Duodenal mucosa (tissue), 2 donors: ENCODE measurements at regions not wholly inside any gene's neighbourhood (a gene's known extent, or its start where the extent isn't known, plus 50 kb on each side); places are given as distances from the start of the nearest gene placed in this dataset.

Source experiments
- H3K27ac ChIP-seq: one replicate; pipeline ENCODE4 v1.7.0; 2013; ENCODE audit warnings: low read depth, low read length
- H3K27me3 ChIP-seq, 2 donors: one replicate each; pipeline ENCODE4 v1.7.0; 2013; ENCODE audit warnings: low read length in 2 of 2, control low read depth in 1 of 2; ENCODE audit not compliant: insufficient read depth in 2 of 2, control insufficient read depth in 1 of 2
- H3K36me3 ChIP-seq, 2 donors: one replicate each; pipeline ENCODE4 v1.7.0; 2013; ENCODE audit warnings: low read length in 2 of 2, control low read depth in 1 of 2; ENCODE audit not compliant: insufficient read depth in 2 of 2, control insufficient read depth in 1 of 2
- H3K4me1 ChIP-seq, 2 donors: one replicate each; pipeline ENCODE4 v1.7.0; 2013; ENCODE audit warnings: low read length in 2 of 2, control low read depth in 1 of 2; ENCODE audit not compliant: insufficient read depth in 2 of 2, control insufficient read depth in 1 of 2
- H3K4me3 ChIP-seq, 2 donors: one replicate each; pipeline ENCODE4 v1.7.0; 2013; ENCODE audit warnings: low read length in 2 of 2, low read depth in 1 of 2
- H3K9ac ChIP-seq, 2 donors: one replicate each; pipeline ENCODE4 v1.7.0; 2013; ENCODE audit warnings: low read length in 2 of 2, low read depth in 1 of 2
- H3K9me3 ChIP-seq, 2 donors: one replicate each; pipeline ENCODE4 v1.7.0; 2013; ENCODE audit warnings: low read length in 2 of 2, control low read depth in 1 of 2; ENCODE audit not compliant: control insufficient read depth in 1 of 2

DNA sequence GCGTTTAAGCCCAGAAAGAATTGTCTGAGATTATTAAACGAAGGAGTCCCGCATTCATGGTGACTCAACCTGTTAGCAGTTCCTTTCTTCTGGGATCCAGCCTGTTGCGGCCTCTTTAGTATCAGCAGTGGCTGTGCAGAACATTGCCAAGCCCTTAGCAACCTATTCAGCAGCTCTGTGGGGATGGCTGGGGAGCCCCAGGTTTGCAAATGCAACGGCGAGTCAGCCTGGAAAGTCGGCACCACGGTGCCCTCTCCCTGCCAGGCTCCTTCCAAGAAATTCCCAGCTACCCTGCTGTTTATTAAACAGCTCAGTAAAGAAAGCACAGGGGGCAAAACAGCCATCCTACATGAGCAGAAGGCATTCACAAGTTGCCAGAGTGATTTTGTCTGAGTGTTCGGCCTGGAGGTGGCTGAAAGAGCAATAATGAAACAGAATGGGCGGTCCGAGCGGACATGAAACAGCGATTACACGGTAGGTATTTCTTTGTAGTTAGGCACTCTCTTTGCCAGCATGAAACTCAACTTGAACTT, 198.3 kb downstream of the BAMBI start:
- Histone ChIP-seq H3K4me3 (no peak overlapping the region), H3K27ac (no peak overlapping the region), H3K9ac (no peak overlapping the region), H3K27me3 (no peaks in the 10 kb centered on the region), H3K4me1 (peaks cover 0 to 5% of the 10 kb centered on the region in 2 donors), H3K36me3 (no peaks in the 10 kb centered on the region), H3K9me3 (no peaks in the 10 kb centered on the region)

- no peaks in the 10 kb centered on the region for H3K27me3 ChIP-seq
- no peak overlapping the region for H3K27ac ChIP-seq
- H3K36me3 ChIP-seq = no peaks in the 10 kb centered on the region
- no peak overlapping the region for H3K4me3 ChIP-seq
- H3K9me3 ChIP-seq = no peaks in the 10 kb centered on the region
- H3K4me1 ChIP-seq = peaks cover 0 to 5% of the 10 kb centered on the region in 2 donors
- no peak overlapping the region for H3K9ac ChIP-seq
These were observed 201.1 kb downstream of the BAMBI start for GRCh38 chr10:28878236-28878970.

GRCh38 chr10:28879246-28879645, 201.9 kb downstream of the BAMBI start:
- no peaks in the 10 kb centered on the region for H3K36me3 ChIP-seq
- no peaks in the 10 kb centered on the region for H3K4me1 ChIP-seq
- no peak overlapping the region for H3K27ac ChIP-seq
- H3K4me3 ChIP-seq = no peak overlapping the region
- no peaks in the 10 kb centered on the region for H3K9me3 ChIP-seq
- H3K9ac ChIP-seq = no peak overlapping the region
- H3K27me3 ChIP-seq = no peaks in the 10 kb centered on the region

DNA sequence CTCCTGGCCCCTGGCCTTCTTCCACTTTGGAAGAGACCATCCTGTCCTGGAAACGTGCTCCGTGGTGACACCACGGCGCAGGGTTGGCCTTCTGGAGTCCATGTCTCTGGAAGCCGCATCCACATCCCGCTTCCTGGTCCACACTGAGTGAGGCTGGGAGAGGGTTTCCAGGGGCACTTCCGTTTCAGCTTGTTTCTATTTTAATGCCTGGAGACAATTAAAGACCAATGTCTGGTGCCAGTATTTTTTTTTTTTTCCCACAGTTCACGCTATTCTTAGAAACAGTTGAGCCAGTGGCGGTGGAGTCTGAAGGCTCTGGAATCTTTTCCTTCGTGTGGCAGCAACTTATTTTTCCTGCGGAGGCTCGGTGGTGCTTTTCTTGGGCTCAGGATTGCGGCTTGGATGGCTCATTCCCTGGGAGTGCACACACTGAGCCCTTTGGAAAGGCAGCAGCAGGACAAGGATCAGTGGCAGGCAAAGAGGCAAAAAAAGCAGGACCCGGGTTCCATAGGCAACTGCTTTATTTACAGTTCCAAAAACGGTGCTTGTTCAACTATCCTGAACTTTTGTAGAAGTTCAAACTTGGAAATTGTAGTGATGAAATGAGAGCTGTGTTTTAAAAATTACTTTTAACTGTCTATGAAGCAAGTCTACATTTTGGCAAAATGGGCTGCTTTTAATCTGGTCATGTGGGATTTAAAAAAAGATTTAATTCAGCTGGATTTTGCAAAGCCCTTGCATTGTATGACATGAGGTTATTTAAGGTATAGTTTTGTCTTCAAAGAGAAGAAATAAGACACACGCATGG, 202.8 kb downstream of the BAMBI start:
- H3K36me3 ChIP-seq = no peaks in the 10 kb centered on the region
- no peaks in the 10 kb centered on the region for H3K27me3 ChIP-seq
- no peaks in the 10 kb centered on the region for H3K4me1 ChIP-seq
- H3K27ac ChIP-seq = no peak overlapping the region
- H3K9ac ChIP-seq = no peak overlapping the region
- no peaks in the 10 kb centered on the region for H3K9me3 ChIP-seq
- H3K4me3 ChIP-seq = no peak overlapping the region

DNA sequence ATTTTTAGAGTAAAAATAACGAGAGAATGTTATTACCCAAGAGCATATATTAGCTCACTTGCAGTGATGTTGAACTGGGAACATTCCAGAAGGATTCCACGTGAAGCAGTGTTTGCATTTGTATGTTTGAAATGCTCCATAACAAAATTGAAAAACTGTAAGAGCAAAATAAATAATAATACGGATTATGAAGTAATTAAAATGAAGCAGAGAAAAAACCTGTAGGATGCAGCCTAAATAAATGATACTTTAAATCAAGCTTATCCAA, 203.3 kb downstream of the BAMBI start:
- Histone ChIP-seq H3K36me3 (no peaks in the 10 kb centered on the region), H3K4me3 (no peak overlapping the region), H3K9ac (no peak overlapping the region), H3K4me1 (no peaks in the 10 kb centered on the region), H3K27ac (no peak overlapping the region), H3K9me3 (no peaks in the 10 kb centered on the region), H3K27me3 (no peaks in the 10 kb centered on the region)

DNA sequence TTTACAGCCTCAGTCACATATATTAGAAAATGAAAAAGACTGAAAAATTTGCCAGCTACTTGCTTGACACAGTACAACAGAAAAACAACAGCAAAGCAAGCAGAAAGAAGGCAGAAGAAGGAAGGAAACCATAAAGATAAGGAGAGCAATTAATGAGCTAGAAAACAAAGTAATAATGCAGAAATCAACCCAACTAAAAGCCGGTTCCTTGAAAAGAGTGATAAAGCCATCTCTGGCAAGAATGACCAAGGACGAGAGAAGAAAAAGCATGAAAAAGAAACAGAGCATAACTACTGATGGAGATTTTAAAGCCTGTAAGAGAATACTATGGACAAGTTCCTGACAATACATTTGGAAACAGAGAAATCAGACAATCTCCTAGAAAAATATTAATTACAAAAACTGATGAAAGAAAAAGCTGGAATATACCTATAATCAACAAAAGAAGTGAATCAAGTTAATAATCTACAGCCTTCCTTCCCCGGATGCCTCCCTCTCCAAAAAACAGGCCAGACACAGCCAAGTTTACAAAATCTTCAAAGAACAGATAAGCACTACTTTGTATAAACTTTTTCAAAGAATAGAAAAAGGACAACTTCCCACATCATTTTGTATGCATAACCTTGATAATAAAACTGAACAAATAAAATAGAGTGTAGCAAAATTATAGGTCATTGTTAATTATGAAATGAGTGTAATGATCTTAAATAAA, 204.0 kb downstream of the BAMBI start:
- Histone ChIP-seq H3K36me3 (no peaks in the 10 kb centered on the region), H3K4me3 (no peak overlapping the region), H3K27ac (no peak overlapping the region), H3K9ac (no peak overlapping the region), H3K9me3 (no peaks in the 10 kb centered on the region), H3K4me1 (no peaks in the 10 kb centered on the region), H3K27me3 (no peaks in the 10 kb centered on the region)

DNA sequence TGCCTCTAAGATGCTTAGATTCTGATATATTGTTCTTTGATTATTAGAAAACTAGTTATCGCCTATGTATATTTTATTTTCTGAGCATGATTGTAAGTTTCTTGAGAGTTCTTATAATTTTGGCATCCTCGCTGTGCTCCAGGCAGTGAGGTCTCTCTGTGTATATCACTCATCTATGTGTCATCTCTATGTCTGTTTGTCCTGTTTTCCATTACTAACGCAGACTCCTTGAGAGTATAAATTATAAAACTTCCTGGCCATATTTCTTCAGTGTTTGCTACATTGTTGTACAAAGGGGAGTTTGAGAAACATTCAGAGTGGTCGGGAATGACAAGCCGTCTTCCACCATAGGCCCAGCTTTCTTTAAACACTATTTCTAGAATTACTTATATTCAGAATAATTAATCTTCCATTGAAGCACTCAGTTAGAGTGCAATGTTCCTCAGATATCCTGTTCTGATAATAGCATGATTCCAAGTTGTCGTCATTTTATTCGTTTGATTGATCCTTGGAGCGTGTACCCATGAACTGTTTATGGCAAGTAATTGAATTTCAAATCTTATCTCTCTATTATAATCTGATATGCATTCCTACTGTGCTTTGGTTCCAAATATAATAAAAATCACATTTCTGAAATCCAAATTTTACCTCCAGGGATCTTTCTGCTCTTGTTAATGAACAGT, 206.6 kb downstream of the BAMBI start:
- Histone ChIP-seq H3K9ac (no peak overlapping the region), H3K36me3 (no peaks in the 10 kb centered on the region)

DNA sequence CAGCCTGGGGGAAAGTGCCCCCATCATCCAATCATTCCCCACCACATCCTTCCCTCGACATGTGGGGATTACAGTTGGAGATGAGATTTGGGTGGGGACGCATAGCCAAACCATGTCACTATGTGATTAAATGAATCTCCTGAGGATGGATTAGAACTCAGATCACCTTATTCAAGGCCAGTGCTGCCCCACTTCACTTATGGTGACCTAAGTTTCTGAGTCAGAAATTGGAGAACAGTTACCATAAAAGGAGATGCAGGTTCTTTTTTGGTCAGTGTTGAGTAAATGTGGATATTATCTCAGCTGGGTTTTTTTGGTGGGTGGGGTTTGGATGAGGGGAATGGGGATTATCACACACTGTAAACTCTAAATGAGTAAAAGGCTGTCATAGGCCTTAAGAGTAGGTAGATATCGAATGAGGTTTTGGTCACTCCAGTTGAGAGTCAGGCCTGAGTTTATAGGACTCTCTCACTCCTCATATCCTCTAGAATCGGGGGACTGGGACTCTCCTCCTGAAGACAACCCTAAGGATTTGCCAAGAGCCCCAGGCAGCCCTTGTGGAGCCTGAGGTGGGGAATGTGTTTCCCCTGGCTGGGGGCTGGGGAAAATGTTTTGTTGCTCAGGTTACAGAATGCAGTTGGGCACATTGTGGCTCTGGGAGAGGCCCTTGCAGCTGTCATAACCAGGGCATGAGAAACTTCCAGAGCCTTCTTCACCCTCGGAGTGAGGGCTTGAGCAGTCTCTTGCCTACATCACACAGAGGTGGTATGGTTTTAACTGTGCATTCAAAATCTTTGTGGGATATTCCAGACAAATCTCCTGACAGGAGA, 213.0 kb downstream of the BAMBI start:
- Histone ChIP-seq H3K4me1 (no peaks in the 10 kb centered on the region), H3K4me3 (no peak overlapping the region), H3K9me3 (no peaks in the 10 kb centered on the region), H3K9ac (no peak overlapping the region), H3K36me3 (no peaks in the 10 kb centered on the region), H3K27ac (no peak overlapping the region), H3K27me3 (no peaks in the 10 kb centered on the region)

More for the DNA sequence above, 206.6 kb downstream of the BAMBI start:
- Histone ChIP-seq H3K9me3 (no peaks in the 10 kb centered on the region), H3K27ac (no peak overlapping the region), H3K4me1 (no peaks in the 10 kb centered on the region), H3K4me3 (no peak overlapping the region), H3K27me3 (no peaks in the 10 kb centered on the region)

- Histone ChIP-seq H3K4me1 (no peaks in the 10 kb centered on the region), H3K9me3 (no peaks in the 10 kb centered on the region), H3K9ac (no peak overlapping the region), H3K27ac (no peak overlapping the region), H3K27me3 (no peaks in the 10 kb centered on the region), H3K36me3 (no peaks in the 10 kb centered on the region), H3K4me3 (no peak overlapping the region)
These were observed 213.9 kb downstream of the BAMBI start for GRCh38 chr10:28891058-28891713.
